ENCODE measurements at regions not wholly inside any gene's neighbourhood (a gene's known extent, or its start where the extent isn't known, plus 50 kb on each side); places are given as distances from the start of the nearest gene placed in this dataset.

- H3K4me3 ChIP-seq (ENCODE audit: low read length): no peak overlapping the region
- no peak for TF ChIP-seq ZNF274 (IDR thresholded peaks at IDR 0.05; ENCODE audit: low read depth, low read length)
Measured at GRCh38 chr2:160550048-160550447, 56.4 kb upstream of the RBMS1 start.

GRCh38 chr2:160551259-160551658 is 57.7 kb upstream of the RBMS1 start:
- TF ChIP-seq ZNF274 (IDR thresholded peaks at IDR 0.05; ENCODE audit: low read depth, low read length): no peak

GRCh38 chr2:160555420-160556071 is 61.9 kb upstream of the RBMS1 start:
- TF ChIP-seq ZNF274 (IDR thresholded peaks at IDR 0.05; ENCODE audit: low read depth, low read length): no peak
- H3K4me3 ChIP-seq (ENCODE audit: low read length): no peak overlapping the region

More at GRCh38 chr2:160551259-160551658, 57.7 kb upstream of the RBMS1 start:
- no peak overlapping the region for H3K4me3 ChIP-seq (ENCODE audit: low read length)

DNA sequence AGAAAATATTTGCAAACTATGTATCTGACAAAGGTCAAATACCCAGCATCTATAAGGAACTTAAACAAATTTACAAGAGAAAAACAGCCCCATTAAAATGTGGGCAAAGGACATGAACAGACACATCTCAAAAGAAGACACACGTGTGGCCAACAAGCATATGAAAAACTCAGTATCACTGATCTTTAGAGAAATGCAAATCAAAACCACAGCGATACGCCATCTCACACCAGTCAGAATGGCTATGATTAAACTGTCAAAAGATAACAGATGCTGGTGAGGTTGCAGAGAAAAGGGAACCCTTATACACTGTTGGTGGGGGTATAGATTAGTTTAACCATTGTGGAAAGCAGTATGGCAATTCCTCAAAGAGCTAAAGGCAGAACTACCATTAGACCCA is 64.3 kb upstream of the RBMS1 start:
- no peak for TF ChIP-seq ZNF274 (IDR thresholded peaks at IDR 0.05; ENCODE audit: low read depth, low read length)
- H3K4me3 ChIP-seq (ENCODE audit: low read length): no peak overlapping the region

- H3K4me3 ChIP-seq (ENCODE audit: low read length): no peak overlapping the region
- no peak for TF ChIP-seq ZNF274 (IDR thresholded peaks at IDR 0.05; ENCODE audit: low read depth, low read length)
Measured at GRCh38 chr2:160558531-160558930, 64.9 kb upstream of the RBMS1 start.

GRCh38 chr2:160561551-160562295 is 68.1 kb upstream of the RBMS1 start:
- TF ChIP-seq ZNF274 (IDR thresholded peaks at IDR 0.05; ENCODE audit: low read depth, low read length): no peak
- no peak overlapping the region for H3K4me3 ChIP-seq (ENCODE audit: low read length)

GRCh38 chr2:160562730-160563129 is 69.1 kb upstream of the RBMS1 start:
- no peak for TF ChIP-seq ZNF274 (IDR thresholded peaks at IDR 0.05; ENCODE audit: low read depth, low read length)
- H3K4me3 ChIP-seq (ENCODE audit: low read length): no peak overlapping the region

- no peak for TF ChIP-seq ZNF274 (IDR thresholded peaks at IDR 0.05; ENCODE audit: low read depth, low read length)
Measured at GRCh38 chr2:160564591-160564990, 71.0 kb upstream of the RBMS1 start.

GRCh38 chr2:160565099-160565845 is 71.7 kb upstream of the RBMS1 start:
- no peak for TF ChIP-seq ZNF274 (IDR thresholded peaks at IDR 0.05; ENCODE audit: low read depth, low read length)
- no peak overlapping the region for H3K4me3 ChIP-seq (ENCODE audit: low read length)

More at GRCh38 chr2:160564591-160564990, 71.0 kb upstream of the RBMS1 start:
- H3K4me3 ChIP-seq (ENCODE audit: low read length): no peak overlapping the region

GRCh38 chr2:160566717-160567116 is 73.1 kb upstream of the RBMS1 start:
- no peak overlapping the region for H3K4me3 ChIP-seq (ENCODE audit: low read length)
- no peak for TF ChIP-seq ZNF274 (IDR thresholded peaks at IDR 0.05; ENCODE audit: low read depth, low read length)

DNA sequence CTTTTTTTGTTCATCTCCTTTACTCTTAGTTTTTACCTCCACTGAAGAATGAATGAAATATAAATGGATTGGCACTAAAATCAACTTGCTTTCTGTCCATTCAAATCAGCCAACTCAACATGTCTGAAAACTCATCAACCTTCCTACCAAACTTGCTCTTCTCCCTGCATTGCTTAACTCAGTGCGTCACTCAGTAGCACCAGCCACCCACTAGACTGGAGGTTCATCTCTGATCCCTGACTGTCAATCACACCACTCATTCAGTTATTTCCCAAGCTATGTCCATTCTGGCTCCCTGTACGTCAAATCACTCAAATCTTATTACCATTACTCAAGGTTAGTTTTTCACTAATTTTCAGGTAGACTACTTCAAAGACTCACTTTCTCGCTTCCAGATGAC is 75.2 kb upstream of the RBMS1 start:
- no peak for TF ChIP-seq ZNF274 (IDR thresholded peaks at IDR 0.05; ENCODE audit: low read depth, low read length)

GRCh38 chr2:160570376-160570775 is 76.8 kb upstream of the RBMS1 start:
- no peak overlapping the region for H3K4me3 ChIP-seq (ENCODE audit: low read length)
- no peak for TF ChIP-seq ZNF274 (IDR thresholded peaks at IDR 0.05; ENCODE audit: low read depth, low read length)

More for the DNA sequence above, 75.2 kb upstream of the RBMS1 start:
- no peak overlapping the region for H3K4me3 ChIP-seq (ENCODE audit: low read length)

DNA sequence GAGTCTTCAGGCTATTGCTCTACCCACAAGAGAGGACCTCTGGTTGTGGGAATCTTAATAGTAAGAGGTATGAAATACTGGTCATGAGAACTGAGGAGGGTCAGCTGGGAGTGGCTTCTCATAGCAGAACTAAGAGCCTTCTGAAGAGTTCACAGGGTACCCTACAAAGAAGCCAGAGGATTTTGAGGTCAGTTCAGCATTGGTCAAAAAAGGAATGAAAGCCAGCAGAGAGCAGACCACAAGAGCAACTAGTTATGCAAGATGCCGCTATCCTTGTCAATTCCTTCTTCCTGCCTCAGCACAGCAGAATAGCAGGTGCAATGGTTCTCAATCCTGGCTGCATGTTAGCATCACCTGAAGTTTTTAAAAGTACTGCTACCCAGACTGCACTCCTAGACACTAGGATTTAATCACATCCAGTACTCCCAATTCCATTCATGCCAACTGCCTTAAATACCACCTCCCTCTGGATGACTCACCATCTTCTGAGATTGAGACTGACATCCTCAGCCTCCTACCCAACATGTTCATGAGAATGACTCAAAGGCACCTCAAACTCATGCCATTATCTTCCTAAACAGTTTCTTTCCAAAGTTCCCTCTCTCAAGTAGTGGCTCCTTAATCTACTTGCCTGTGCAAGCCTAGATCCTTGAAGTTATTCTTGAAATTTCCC is 81.0 kb upstream of the RBMS1 start:
- TF ChIP-seq ZNF274 (IDR thresholded peaks at IDR 0.05; ENCODE audit: low read depth, low read length): no peak
- no peak overlapping the region for H3K4me3 ChIP-seq (ENCODE audit: low read length)

DNA sequence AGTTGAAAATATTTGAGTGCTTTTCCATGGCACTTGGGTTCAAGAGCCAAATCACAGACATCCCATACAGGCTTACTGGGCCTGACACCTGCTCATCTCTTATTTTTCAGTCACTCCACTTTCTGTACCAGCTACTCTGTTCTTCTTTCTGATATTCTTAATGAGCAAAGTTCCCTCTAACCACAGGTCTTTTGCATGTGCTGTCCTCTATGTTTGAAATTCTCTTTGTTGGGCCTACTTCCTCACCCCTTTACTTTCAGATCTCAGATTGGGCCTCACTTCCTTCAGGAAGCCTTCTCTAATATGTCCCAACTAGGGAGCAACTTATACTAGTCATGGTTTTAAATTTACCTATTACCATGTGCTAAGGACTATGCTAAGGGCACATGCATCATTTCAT is 81.8 kb upstream of the RBMS1 start:
- no peak for TF ChIP-seq ZNF274 (IDR thresholded peaks at IDR 0.05; ENCODE audit: low read depth, low read length)
- no peak overlapping the region for H3K4me3 ChIP-seq (ENCODE audit: low read length)
